ENCODE measurements at regions not wholly inside any gene's neighbourhood (a gene's known extent, or its start where the extent isn't known, plus 50 kb on each side); places are given as distances from the start of the nearest gene placed in this dataset.
A peak's percentile ranks its signal among the peaks of the same experiment; 100 is the strongest.
"Not testable (repeated sequence)": the region's sequence is repeated elsewhere in the genome, so short reads cannot be mapped to it uniquely, and the experiment has no call there.

- DNase-seq (ENCODE audit: low read depth in 2 of 2) = not testable (repeated sequence)
Measured at GRCh38 chr1:144516172-144516571, 54.7 kb upstream of the NBPF15 start.

- not testable (repeated sequence) for DNase-seq (ENCODE audit: low read depth in 2 of 2)
Measured at GRCh38 chr1:144516906-144517305, 55.4 kb upstream of the NBPF15 start.

GRCh38 chr1:144518439-144518838, 57.0 kb upstream of the NBPF15 start:
- DNase-seq (ENCODE audit: low read depth in 2 of 2) = not testable (repeated sequence)

- DNase-seq (ENCODE audit: low read depth in 2 of 2) = not testable (repeated sequence)
Measured at GRCh38 chr1:144519528-144520189, 58.2 kb upstream of the NBPF15 start.

GRCh38 chr1:144523661-144524407, 62.4 kb upstream of the NBPF15 start:
- DNase-seq (ENCODE audit: low read depth in 2 of 2) = peak in 1 of 2 donors; percentile 37

GRCh38 chr1:144532156-144532607, 60.5 kb upstream of the PPIAL4F start:
- DNase-seq (ENCODE audit: low read depth in 2 of 2) = not testable (repeated sequence)

GRCh38 chr1:144533480-144533879, 59.2 kb upstream of the PPIAL4F start:
- not testable (repeated sequence) for DNase-seq (ENCODE audit: low read depth in 2 of 2)

- DNase-seq (ENCODE audit: low read depth in 2 of 2) = not testable (repeated sequence)
Measured at GRCh38 chr1:144534286-144534685, 58.4 kb upstream of the PPIAL4F start.

GRCh38 chr1:144536677-144537076, 56.0 kb upstream of the PPIAL4F start:
- DNase-seq (ENCODE audit: low read depth in 2 of 2) = not testable (repeated sequence)

- DNase-seq (ENCODE audit: low read depth in 2 of 2) = not testable (repeated sequence)
Measured at GRCh38 chr1:144537234-144537633, 55.5 kb upstream of the PPIAL4F start.

GRCh38 chr1:144538736-144539135, 54.0 kb upstream of the PPIAL4F start:
- not testable (repeated sequence) for DNase-seq (ENCODE audit: low read depth in 2 of 2)

GRCh38 chr1:144539191-144539960, 53.3 kb upstream of the PPIAL4F start:
- DNase-seq (ENCODE audit: low read depth in 2 of 2) = not testable (repeated sequence)

All from stimulated activated CD8-positive, alpha-beta memory T cell treated with anti-CD3 and anti-CD28 coated beads, Interleukin-2, amount 100 ng/mL, for 1 hour (primary cell).